ENCODE measurements at regions not wholly inside any gene's neighbourhood (a gene's known extent, or its start where the extent isn't known, plus 50 kb on each side); places are given as distances from the start of the nearest gene placed in this dataset.

DNA sequence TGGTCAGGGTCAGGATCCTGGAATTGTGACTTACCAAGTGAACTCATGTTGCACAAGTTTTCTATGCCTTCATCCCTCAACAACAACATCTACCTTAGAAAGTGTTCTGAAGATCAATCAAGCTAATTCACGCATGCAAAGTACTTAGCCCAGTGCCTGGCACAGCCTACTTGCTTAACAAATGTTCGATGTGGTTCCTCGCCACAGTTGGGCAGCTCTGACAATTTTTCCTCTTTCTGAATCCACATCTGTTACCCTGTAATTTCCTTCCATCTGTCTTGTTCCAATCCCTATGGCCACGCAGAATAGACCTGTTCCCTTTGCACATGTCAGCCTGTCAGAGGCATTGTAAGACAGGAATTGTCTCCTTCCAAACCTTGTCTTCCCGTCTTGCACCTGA, 1415.2 kb downstream of the TBC1D22A start:
- TF ChIP-seq, protein P1, sequence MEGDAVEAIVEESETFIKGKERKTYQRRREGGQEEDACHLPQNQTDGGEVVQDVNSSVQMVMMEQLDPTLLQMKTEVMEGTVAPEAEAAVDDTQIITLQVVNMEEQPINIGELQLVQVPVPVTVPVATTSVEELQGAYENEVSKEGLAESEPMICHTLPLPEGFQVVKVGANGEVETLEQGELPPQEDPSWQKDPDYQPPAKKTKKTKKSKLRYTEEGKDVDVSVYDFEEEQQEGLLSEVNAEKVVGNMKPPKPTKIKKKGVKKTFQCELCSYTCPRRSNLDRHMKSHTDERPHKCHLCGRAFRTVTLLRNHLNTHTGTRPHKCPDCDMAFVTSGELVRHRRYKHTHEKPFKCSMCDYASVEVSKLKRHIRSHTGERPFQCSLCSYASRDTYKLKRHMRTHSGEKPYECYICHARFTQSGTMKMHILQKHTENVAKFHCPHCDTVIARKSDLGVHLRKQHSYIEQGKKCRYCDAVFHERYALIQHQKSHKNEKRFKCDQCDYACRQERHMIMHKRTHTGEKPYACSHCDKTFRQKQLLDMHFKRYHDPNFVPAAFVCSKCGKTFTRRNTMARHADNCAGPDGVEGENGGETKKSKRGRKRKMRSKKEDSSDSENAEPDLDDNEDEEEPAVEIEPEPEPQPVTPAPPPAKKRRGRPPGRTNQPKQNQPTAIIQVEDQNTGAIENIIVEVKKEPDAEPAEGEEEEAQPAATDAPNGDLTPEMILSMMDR (IDR thresholded peaks at IDR 0.05): no peak
- no peak for TF ChIP-seq ZFX (IDR thresholded peaks at IDR 0.05; ENCODE audit: borderline replicate concordance)
- H3K27ac ChIP-seq: no peak overlapping the region

DNA sequence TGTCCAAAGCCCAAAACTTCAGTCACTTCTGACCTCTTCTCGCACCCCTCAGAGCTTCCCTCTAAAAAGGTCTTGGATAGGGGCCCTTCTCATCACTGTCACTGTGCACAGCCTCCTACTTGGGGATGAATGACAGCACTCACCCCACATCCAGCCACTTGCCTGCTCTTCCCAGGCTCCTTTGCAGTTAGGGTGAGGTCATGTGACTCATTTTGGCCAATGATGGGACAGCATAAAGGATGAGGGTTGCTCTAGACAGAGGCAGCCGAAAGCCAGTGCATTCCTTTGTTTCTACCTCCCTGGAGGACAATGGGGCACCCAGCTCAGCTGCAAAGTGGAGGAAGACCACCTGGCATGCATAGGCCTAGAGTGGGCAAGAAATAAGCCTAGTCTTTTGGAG, 1413.3 kb downstream of the TBC1D22A start:
- TF ChIP-seq, protein P1 (IDR thresholded peaks at IDR 0.05): no peak
- TF ChIP-seq ZFX (IDR thresholded peaks at IDR 0.05; ENCODE audit: borderline replicate concordance): no peak
- no peak overlapping the region for H3K27ac ChIP-seq

DNA sequence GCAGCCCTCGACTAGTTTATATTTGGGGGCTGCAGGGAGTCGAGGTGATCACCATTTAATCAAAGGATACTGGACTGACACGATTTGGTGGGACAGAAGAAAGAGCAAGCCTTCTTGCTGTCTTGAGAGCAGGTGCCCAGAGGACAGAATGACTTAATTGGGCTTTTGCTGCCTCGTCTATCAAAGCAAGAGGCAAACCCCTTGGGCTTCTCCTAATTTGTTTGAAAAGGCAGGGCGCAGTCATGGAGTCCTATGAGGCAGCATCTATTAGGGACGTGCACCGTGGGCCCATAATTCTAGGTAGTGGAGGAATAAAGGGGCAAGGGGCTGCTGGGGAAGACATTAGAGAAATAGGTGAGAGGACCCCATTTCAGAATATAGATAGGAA, 1411.3 kb downstream of the TBC1D22A start:
- no peak for TF ChIP-seq ZFX (IDR thresholded peaks at IDR 0.05; ENCODE audit: borderline replicate concordance)
- TF ChIP-seq, protein P1 (IDR thresholded peaks at IDR 0.05): no peak
- no peak overlapping the region for H3K27ac ChIP-seq

DNA sequence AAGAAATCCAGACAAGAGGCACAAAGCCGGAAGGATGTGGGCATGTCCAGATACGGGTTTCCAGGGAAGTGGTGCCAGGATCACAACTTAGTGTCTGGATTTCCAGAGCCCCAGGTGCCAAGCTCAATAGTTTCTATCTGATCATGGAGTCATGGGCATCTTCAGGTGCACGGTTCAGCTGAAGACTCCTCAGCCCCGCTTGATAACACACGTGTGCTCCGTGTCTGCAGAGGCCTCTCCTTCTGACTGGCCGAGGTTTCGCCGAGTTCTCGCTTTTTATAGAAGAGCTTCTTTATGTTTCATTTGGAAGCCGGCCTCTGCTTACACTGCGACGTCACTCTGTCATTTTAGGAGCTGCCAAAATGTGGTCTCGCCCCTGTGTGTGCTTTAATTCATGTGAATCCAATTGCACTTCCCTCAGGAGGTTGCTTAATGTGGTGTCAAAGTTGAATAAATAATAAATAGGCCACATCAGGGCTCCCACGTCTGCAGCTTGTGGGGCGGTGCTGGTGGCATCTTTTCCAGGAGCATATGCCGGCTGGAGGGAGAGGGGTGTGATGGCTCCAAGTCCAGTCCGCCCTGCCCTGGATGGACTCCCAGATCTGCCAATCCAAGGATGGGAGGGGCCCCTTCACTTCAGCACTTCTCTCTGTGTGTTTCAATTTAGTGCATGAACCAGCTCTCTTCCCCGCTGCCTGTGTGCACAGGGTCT, 1410.8 kb downstream of the TBC1D22A start:
- no peak overlapping the region for H3K27ac ChIP-seq
- TF ChIP-seq, protein P1 (IDR thresholded peaks at IDR 0.05): no peak
- no peak for TF ChIP-seq ZFX (IDR thresholded peaks at IDR 0.05; ENCODE audit: borderline replicate concordance)

DNA sequence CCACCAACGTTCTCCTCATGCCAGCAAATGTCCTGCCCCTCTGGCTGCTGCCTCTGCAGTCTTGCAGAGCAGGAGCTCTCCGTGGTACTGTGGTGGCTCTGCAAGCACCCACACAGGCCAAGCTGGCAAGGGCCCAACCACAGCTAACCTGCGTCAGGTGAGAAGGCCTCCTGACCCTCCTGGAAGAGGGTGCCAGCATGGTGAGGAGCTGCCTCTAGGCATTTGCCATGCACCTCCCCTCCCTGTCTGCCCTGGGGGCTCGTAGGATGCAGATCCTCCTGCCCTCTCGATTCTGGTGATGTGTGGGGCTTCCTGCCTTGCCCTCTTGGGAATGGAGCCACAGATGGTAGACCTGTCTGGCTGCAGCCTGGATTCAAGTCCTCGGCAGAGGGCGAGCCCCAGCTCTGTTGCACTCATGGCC, 1408.8 kb downstream of the TBC1D22A start:
- no peak for TF ChIP-seq ZFX (IDR thresholded peaks at IDR 0.05; ENCODE audit: borderline replicate concordance)
- TF ChIP-seq, protein P1 (IDR thresholded peaks at IDR 0.05): no peak

DNA sequence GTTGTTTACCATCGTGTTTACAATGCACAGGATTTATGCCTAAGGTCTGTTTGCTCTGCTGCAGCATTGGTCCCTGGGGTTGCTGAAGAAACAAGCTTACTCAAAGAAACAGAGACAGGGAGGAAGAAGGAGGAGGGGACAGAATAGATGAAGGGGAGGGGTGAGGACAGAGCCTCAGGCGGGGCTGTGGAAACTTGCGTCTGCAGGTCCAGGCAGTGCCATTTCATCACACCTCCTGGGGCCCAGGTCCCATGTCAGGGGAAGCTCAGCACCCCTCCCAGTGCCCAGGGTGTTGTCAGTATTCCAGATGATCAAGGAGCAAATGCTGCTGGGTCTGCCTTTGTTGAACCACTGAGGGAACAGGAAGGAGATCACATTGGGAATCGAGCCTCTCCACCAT, 1406.8 kb downstream of the TBC1D22A start:
- TF ChIP-seq, protein P1 (IDR thresholded peaks at IDR 0.05): no peak
- no peak overlapping the region for H3K27ac ChIP-seq

More for the DNA sequence above, 1408.8 kb downstream of the TBC1D22A start:
- H3K27ac ChIP-seq: no peak overlapping the region

DNA sequence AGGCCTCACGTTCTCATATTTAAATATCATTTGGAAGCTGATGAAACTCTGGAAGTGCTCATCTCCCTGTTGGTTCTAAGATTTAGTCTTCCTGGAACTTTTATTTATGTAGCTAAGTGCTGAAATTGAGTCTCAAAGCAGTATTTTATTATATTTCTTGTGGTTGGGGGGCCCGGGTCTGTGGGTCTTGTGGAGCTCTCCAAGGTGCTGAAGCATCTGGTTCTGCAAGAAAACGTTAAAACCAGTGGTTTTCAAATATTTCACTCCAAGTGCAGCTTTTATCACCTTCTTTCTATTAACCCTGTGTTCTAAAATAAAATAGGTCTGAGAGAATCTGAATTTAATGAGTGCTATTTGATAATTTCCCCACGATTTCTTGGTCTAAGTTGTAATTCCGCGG, 1404.8 kb downstream of the TBC1D22A start:
- H3K27ac ChIP-seq: no peak overlapping the region
- TF ChIP-seq ZFX (IDR thresholded peaks at IDR 0.05; ENCODE audit: borderline replicate concordance): no peak
- TF ChIP-seq, protein P1 (IDR thresholded peaks at IDR 0.05): no peak
